Osteoblast (primary cell): ENCODE measurements at regions not wholly inside any gene's neighbourhood (a gene's known extent, or its start where the extent isn't known, plus 50 kb on each side); places are given as distances from the start of the nearest gene placed in this dataset.

Experiments used
- DNase-seq: peaks from one replicate; pipeline ENCODE4 v3.0.0; 2011; ENCODE audit warnings: low spot score, mixed read lengths; ENCODE audit not compliant: insufficient read length; ENCODE audit errors: missing footprints
- H2AFZ ChIP-seq: 2 replicates; pipeline ENCODE4 v1.6.0; 2011; ENCODE audit warnings: mild to moderate bottlenecking, low read length
- H3K27ac ChIP-seq: 2 replicates; pipeline ENCODE4 v1.5.1; 2011; ENCODE audit warnings: mild to moderate bottlenecking, low read depth, low read length, moderate library complexity
- H3K27me3 ChIP-seq: 2 replicates; pipeline ENCODE4 v1.6.0; 2012; ENCODE audit warnings: mild to moderate bottlenecking, control low read depth, inconsistent platforms, low read length, moderate library complexity; ENCODE audit not compliant: insufficient read depth
- H3K36me3 ChIP-seq: 2 replicates; pipeline ENCODE4 v1.5.1; 2011; ENCODE audit warnings: mild to moderate bottlenecking, low read length, control low read depth, moderate library complexity; ENCODE audit not compliant: insufficient read depth
- H3K4me1 ChIP-seq: 2 replicates; pipeline ENCODE4 v1.5.1; 2011; ENCODE audit warnings: mild to moderate bottlenecking, low read length, control low read depth, moderate library complexity; ENCODE audit not compliant: insufficient read depth
- H3K4me2 ChIP-seq: 2 replicates; pipeline ENCODE4 v1.6.0; 2011; ENCODE audit warnings: mild to moderate bottlenecking, low read length; ENCODE audit not compliant: insufficient read depth
- H3K4me3 ChIP-seq: fragments of 200-600 bp; sonication (generic); 3 replicates; pipeline ENCODE4 v1.5.1; 2012; ENCODE audit warnings: mild to moderate bottlenecking, low read length, inconsistent platforms; ENCODE audit not compliant: insufficient read depth
- H3K79me2 ChIP-seq: 2 replicates; pipeline ENCODE4 v1.6.0; 2012; ENCODE audit warnings: mild to moderate bottlenecking, low read length, control low read depth, inconsistent platforms; ENCODE audit not compliant: insufficient read depth
- H3K9me3 ChIP-seq: 2 replicates; pipeline ENCODE4 v1.5.1; 2011; ENCODE audit warnings: low read depth, low read length, control low read depth
- H4K20me1 ChIP-seq: 2 replicates; pipeline ENCODE4 v1.6.0; 2012; ENCODE audit warnings: mild to moderate bottlenecking, low read length, control low read depth; ENCODE audit not compliant: insufficient read depth
- TF ChIP-seq, protein P1 (sequence below): IDR thresholded peaks from 2 replicates; pipeline ENCODE4 v1.5.1; 2011; ENCODE audit warnings: mild to moderate bottlenecking, low read depth, low read length, moderate library complexity; ENCODE audit errors: extremely low read depth

DNA sequence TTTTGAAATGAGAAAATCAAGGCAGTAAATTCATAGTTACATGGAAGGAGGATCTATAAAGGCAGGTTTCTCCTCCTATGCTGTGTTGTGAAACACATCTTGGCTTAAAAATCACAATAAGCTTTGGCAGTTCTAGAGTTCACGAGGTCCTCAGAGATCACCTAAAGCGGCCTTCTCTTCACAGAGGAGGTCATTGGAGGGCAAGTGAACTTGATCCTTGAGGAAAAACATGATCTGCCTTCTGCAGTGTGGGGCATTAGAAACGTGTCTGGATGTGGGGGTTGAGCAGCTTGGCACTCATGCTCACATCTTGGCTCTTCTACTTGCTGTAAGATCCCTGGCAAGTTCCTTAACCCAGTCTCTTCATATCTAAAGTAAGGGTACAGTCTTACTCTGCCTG lies 96.1 kb upstream of the BMPER start:
- H4K20me1 ChIP-seq: no peaks in the 10 kb centered on the region
- peak overlapping the region; percentile 94 for H3K27ac ChIP-seq
- no peaks in the 10 kb centered on the region for H3K9me3 ChIP-seq
- TF ChIP-seq, protein P1, sequence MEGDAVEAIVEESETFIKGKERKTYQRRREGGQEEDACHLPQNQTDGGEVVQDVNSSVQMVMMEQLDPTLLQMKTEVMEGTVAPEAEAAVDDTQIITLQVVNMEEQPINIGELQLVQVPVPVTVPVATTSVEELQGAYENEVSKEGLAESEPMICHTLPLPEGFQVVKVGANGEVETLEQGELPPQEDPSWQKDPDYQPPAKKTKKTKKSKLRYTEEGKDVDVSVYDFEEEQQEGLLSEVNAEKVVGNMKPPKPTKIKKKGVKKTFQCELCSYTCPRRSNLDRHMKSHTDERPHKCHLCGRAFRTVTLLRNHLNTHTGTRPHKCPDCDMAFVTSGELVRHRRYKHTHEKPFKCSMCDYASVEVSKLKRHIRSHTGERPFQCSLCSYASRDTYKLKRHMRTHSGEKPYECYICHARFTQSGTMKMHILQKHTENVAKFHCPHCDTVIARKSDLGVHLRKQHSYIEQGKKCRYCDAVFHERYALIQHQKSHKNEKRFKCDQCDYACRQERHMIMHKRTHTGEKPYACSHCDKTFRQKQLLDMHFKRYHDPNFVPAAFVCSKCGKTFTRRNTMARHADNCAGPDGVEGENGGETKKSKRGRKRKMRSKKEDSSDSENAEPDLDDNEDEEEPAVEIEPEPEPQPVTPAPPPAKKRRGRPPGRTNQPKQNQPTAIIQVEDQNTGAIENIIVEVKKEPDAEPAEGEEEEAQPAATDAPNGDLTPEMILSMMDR: no peak
- H3K4me2 ChIP-seq: no peak overlapping the region
- H3K79me2 ChIP-seq: no peaks in the 10 kb centered on the region
- no peak for DNase-seq
- no peaks in the 10 kb centered on the region for H3K27me3 ChIP-seq
- H3K36me3 ChIP-seq: no peaks in the 10 kb centered on the region
- H2AFZ ChIP-seq: peak overlapping the region; percentile 51
- H3K4me1 ChIP-seq: peaks cover 46% of the 10 kb centered on the region
- no peak overlapping the region for H3K4me3 ChIP-seq

DNA sequence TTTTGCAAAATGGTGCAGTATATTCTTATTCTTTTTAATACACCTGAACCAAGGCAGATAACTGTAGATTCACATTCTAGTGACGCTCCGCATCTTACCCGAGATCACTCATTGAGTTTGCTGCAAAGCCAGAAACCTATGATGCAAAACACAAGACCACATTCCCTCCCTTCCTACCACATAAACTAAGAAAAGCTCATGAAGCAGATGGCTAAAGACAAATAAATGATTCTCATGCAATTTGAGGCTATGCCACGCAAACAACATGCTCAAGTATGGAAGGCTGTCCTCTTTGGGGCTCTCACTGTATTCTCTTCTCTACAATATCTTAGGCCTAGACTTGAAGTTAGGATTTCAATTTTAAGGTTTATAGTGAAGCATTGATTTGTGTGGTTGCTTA lies 95.0 kb upstream of the BMPER start:
- H3K27ac ChIP-seq: no peak overlapping the region
- no peak overlapping the region for H2AFZ ChIP-seq
- H3K27me3 ChIP-seq: no peaks in the 10 kb centered on the region
- no peak overlapping the region for H3K4me2 ChIP-seq
- no peak for DNase-seq
- H3K36me3 ChIP-seq: no peaks in the 10 kb centered on the region
- H3K4me1 ChIP-seq: peaks cover 57% of the 10 kb centered on the region
- no peaks in the 10 kb centered on the region for H3K9me3 ChIP-seq
- TF ChIP-seq, protein P1: no peak
- no peaks in the 10 kb centered on the region for H3K79me2 ChIP-seq
- H4K20me1 ChIP-seq: no peaks in the 10 kb centered on the region
- no peak overlapping the region for H3K4me3 ChIP-seq

DNA sequence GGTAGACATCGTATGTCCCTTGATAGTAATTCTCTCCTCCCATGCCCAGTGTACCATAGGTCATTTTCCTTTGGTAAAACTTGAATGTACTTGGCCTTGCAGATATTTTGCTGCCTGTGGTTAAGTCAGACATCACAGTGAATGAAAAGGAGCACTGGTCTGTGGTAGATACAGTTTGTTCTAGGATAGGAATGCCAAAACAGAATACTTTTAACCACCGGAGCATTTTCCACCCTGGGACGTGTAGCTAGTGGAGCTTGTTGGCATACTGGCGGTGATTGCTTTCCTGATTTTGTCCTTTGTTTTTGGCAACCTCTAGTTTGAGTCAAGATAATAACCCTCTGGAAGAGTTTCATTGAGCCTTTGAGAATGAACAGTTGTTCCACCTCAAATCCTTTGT lies 92.0 kb upstream of the BMPER start:
- Histone ChIP-seq H2AFZ (peak overlapping the region; percentile 4), H3K27me3 (no peaks in the 10 kb centered on the region), H3K4me1 (peaks cover 29% of the 10 kb centered on the region), H3K79me2 (no peaks in the 10 kb centered on the region), H3K9me3 (no peaks in the 10 kb centered on the region), H4K20me1 (no peaks in the 10 kb centered on the region), H3K4me2 (no peak overlapping the region), H3K27ac (peak overlapping the region; percentile 67), H3K36me3 (no peaks in the 10 kb centered on the region), H3K4me3 (no peak overlapping the region)
- TF ChIP-seq, protein P1: no peak
- no peak for DNase-seq

DNA sequence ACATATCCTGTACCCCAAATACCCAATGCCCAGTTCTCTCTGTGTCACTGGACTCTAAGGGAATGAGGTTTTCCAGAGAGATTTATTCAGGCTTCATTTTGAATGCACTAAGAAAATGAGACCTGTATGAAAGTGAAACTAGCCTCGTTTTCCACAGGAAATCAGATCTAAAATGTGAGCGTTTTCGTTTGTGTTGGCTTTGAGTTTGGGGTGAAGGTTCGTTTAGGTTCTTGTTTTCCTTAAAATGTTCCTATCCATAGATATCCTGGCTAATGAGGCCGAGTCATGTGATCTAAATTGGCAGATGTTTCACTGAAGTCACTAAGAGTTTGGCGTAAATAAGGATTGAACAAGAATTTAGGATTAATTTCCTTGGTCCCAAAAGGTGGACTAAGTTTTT lies 90.9 kb upstream of the BMPER start:
- H3K4me3 ChIP-seq: peak overlapping the region; percentile 60
- DNase-seq: no peak
- no peaks in the 10 kb centered on the region for H3K27me3 ChIP-seq
- H3K36me3 ChIP-seq: no peaks in the 10 kb centered on the region
- peak overlapping the region; percentile 89 for H2AFZ ChIP-seq
- peaks cover 20% of the 10 kb centered on the region for H3K4me1 ChIP-seq
- no peaks in the 10 kb centered on the region for H3K9me3 ChIP-seq
- H3K4me2 ChIP-seq: peak overlapping the region; percentile 76
- no peaks in the 10 kb centered on the region for H4K20me1 ChIP-seq
- peak overlapping the region; percentile 67 for H3K27ac ChIP-seq
- TF ChIP-seq, protein P1: no peak
- H3K79me2 ChIP-seq: no peaks in the 10 kb centered on the region
